ENCODE measurements at regions not wholly inside any gene's neighbourhood (a gene's known extent, or its start where the extent isn't known, plus 50 kb on each side); places are given as distances from the start of the nearest gene placed in this dataset.

- TF ChIP-seq SPI1 (IDR thresholded peaks at IDR 0.05; ENCODE audit: borderline replicate concordance, low read depth) (no peak), POLR2AphosphoS5 (IDR thresholded peaks at IDR 0.05; ENCODE audit: low read depth) (no peak), REST (IDR thresholded peaks at IDR 0.05; ENCODE audit: insufficient replicate concordance, low read depth) (no peak), CTCF (IDR thresholded peaks at IDR 0.05; ENCODE audit: insufficient read depth, low read length) (no peak), GABPA (IDR thresholded peaks at IDR 0.05; ENCODE audit: low read depth) (no peak)
- no peak for DNase-seq (ENCODE audit: low read depth in 1 of 2, low spot score in 1 of 2)
- Histone ChIP-seq H3K27me3 (ENCODE audit: insufficient read depth, poor library complexity, severe bottlenecking) (no peaks in the 10 kb centered on the region), H3K4me3 (replicated peaks; ENCODE audit: insufficient read depth, low read length) (no peak overlapping the region), H3K27ac (replicated peaks) (no peak overlapping the region)
Measured at GRCh38 chr7:155221547-155221946, 76.1 kb upstream of the INSIG1 start.

- H3K27ac ChIP-seq (replicated peaks) = no peak overlapping the region
- no peaks in the 10 kb centered on the region for H3K27me3 ChIP-seq (ENCODE audit: insufficient read depth, poor library complexity, severe bottlenecking)
- no peak for TF ChIP-seq SPI1 (IDR thresholded peaks at IDR 0.05; ENCODE audit: borderline replicate concordance, low read depth)
- no peak overlapping the region for H3K4me3 ChIP-seq (replicated peaks; ENCODE audit: insufficient read depth, low read length)
- no peak for DNase-seq (ENCODE audit: low read depth in 1 of 2, low spot score in 1 of 2)
Measured at GRCh38 chr7:155222061-155222460, 75.6 kb upstream of the INSIG1 start.

- no peak for DNase-seq (ENCODE audit: low read depth in 1 of 2, low spot score in 1 of 2)
Measured at GRCh38 chr7:155222573-155222972, 75.1 kb upstream of the INSIG1 start.

More at GRCh38 chr7:155222573-155222972, 75.1 kb upstream of the INSIG1 start:
- Histone ChIP-seq H3K4me3 (replicated peaks; ENCODE audit: insufficient read depth, low read length) (no peak overlapping the region), H3K27ac (replicated peaks) (no peak overlapping the region), H3K27me3 (ENCODE audit: insufficient read depth, poor library complexity, severe bottlenecking) (no peaks in the 10 kb centered on the region)
- TF ChIP-seq CTCF (IDR thresholded peaks at IDR 0.05; ENCODE audit: insufficient read depth, low read length) (no peak), SPI1 (IDR thresholded peaks at IDR 0.05; ENCODE audit: borderline replicate concordance, low read depth) (no peak), REST (IDR thresholded peaks at IDR 0.05; ENCODE audit: insufficient replicate concordance, low read depth) (no peak), POLR2AphosphoS5 (IDR thresholded peaks at IDR 0.05; ENCODE audit: low read depth) (no peak), GABPA (IDR thresholded peaks at IDR 0.05; ENCODE audit: low read depth) (no peak)

Measured in HL-60 (cell line).